ENCODE measurements at regions not wholly inside any gene's neighbourhood (a gene's known extent, or its start where the extent isn't known, plus 50 kb on each side); places are given as distances from the start of the nearest gene placed in this dataset.

- TF ChIP-seq POLR2A (IDR thresholded peaks at IDR 0.05) (no peak), EP300 (IDR thresholded peaks at IDR 0.05) (no peak), CTCF (IDR thresholded peaks at IDR 0.05) (no peak), POLR2AphosphoS5 (IDR thresholded peaks at IDR 0.05) (no peak)
- intact Hi-C loops (cut with DNase I): no loop called here
- WGBS, 2 donors: 77 to 86% methylated on average over 1 of the region's 1 CpG
- no peak overlapping the region for H3K4me3 ChIP-seq
- H3K9me3 ChIP-seq: no peaks in the 10 kb centered on the region
- H3K36me3 ChIP-seq: no peaks in the 10 kb centered on the region
- H3K27ac ChIP-seq: no peak overlapping the region
- H3K27me3 ChIP-seq: no peaks in the 10 kb centered on the region
- no peak for DNase-seq
- no peaks in the 10 kb centered on the region for H3K4me1 ChIP-seq
These were observed 144.1 kb upstream of the PDE7B start for GRCh38 chr6:135707426-135707825.

- WGBS, 2 donors: 81 to 83% methylated on average over 5 of the region's 5 CpGs
- H3K9me3 ChIP-seq: no peaks in the 10 kb centered on the region
- no peak for DNase-seq
- intact Hi-C loops (cut with DNase I): no loop called here
- H3K27me3 ChIP-seq: no peaks in the 10 kb centered on the region
- H3K4me1 ChIP-seq: no peaks in the 10 kb centered on the region
- H3K36me3 ChIP-seq: no peaks in the 10 kb centered on the region
- TF ChIP-seq EP300 (IDR thresholded peaks at IDR 0.05): no peak
- TF ChIP-seq POLR2AphosphoS5 (IDR thresholded peaks at IDR 0.05): no peak
- TF ChIP-seq CTCF (IDR thresholded peaks at IDR 0.05): no peak
- no peak for TF ChIP-seq POLR2A (IDR thresholded peaks at IDR 0.05)
- no peak overlapping the region for H3K27ac ChIP-seq
- H3K4me3 ChIP-seq: no peak overlapping the region
These were observed 141.5 kb upstream of the PDE7B start for GRCh38 chr6:135710042-135710441.

- TF ChIP-seq EP300 (IDR thresholded peaks at IDR 0.05) (no peak), POLR2AphosphoS5 (IDR thresholded peaks at IDR 0.05) (no peak), POLR2A (IDR thresholded peaks at IDR 0.05) (no peak), CTCF (IDR thresholded peaks at IDR 0.05) (no peak)
- no peaks in the 10 kb centered on the region for H3K36me3 ChIP-seq
- intact Hi-C loops (cut with DNase I): no loop called here
- H3K27ac ChIP-seq: no peak overlapping the region
- H3K27me3 ChIP-seq: no peaks in the 10 kb centered on the region
- no peaks in the 10 kb centered on the region for H3K4me1 ChIP-seq
- H3K4me3 ChIP-seq: no peak overlapping the region
- no peak for DNase-seq
- H3K9me3 ChIP-seq: peaks cover 0 to 7% (median 2%) of the 10 kb centered on the region in 4 donors
These were observed 129.3 kb upstream of the PDE7B start for GRCh38 chr6:135722190-135722589.

GRCh38 chr6:135722679-135723078, 128.8 kb upstream of the PDE7B start:
- intact Hi-C loops (cut with DNase I): no loop called here
- TF ChIP-seq CTCF (IDR thresholded peaks at IDR 0.05): no peak
- no peak overlapping the region for H3K27ac ChIP-seq

GRCh38 chr6:135728589-135728988, 122.9 kb upstream of the PDE7B start:
- Histone ChIP-seq H3K27me3 (no peaks in the 10 kb centered on the region), H3K36me3 (no peaks in the 10 kb centered on the region), H3K4me1 (no peaks in the 10 kb centered on the region), H3K4me3 (no peak overlapping the region), H3K9me3 (peaks cover 0 to 7% (median 2%) of the 10 kb centered on the region in 4 donors), H3K27ac (no peak overlapping the region)
- no peak for TF ChIP-seq POLR2AphosphoS5 (IDR thresholded peaks at IDR 0.05)
- TF ChIP-seq EP300 (IDR thresholded peaks at IDR 0.05): no peak
- no peak for TF ChIP-seq POLR2A (IDR thresholded peaks at IDR 0.05)
- TF ChIP-seq CTCF (IDR thresholded peaks at IDR 0.05): no peak
- DNase-seq: no peak
- 35 to 64% methylated on average over 2 of the region's 2 CpGs for WGBS, 2 donors
- intact Hi-C loops (cut with DNase I): no loop called here

More at GRCh38 chr6:135722679-135723078, 128.8 kb upstream of the PDE7B start:
- whole genome bisulfite sequencing, 2 donors: 44 to 73% methylated on average over 5 of the region's 5 CpGs
- Histone ChIP-seq H3K27me3 (no peaks in the 10 kb centered on the region), H3K4me1 (no peaks in the 10 kb centered on the region), H3K4me3 (no peak overlapping the region), H3K36me3 (no peaks in the 10 kb centered on the region), H3K9me3 (peaks cover 0 to 7% (median 2%) of the 10 kb centered on the region in 4 donors)
- no peak for DNase-seq

Measured in sigmoid colon (tissue), 6 donors.